Mesenchymal stem cell (in vitro differentiated cells and primary cell): ENCODE measurements at regions not wholly inside any gene's neighbourhood (a gene's known extent, or its start where the extent isn't known, plus 50 kb on each side); places are given as distances from the start of the nearest gene placed in this dataset.

Source experiments
- DNase-seq: peaks from one replicate; pipeline ENCODE4 v3.0.0-alpha.2; 2013
- H2AFZ ChIP-seq: one replicate; pipeline ENCODE4 v1.6.1; 2013; ENCODE audit warnings: low read depth, mild to moderate bottlenecking, control low read depth, inconsistent platforms, low read length, moderate library complexity
- H2AK5ac ChIP-seq: 2 replicates; pipeline ENCODE4 v1.6.1; 2013; ENCODE audit warnings: low read length, moderate library complexity, mild to moderate bottlenecking, inconsistent platforms; ENCODE audit not compliant: severe bottlenecking
- H2BK120ac ChIP-seq: one replicate; pipeline ENCODE4 v1.6.1; 2013; ENCODE audit warnings: low read depth, mild to moderate bottlenecking, inconsistent platforms, low read length, moderate library complexity
- H2BK12ac ChIP-seq, 2 experiments: one replicate each; pipeline ENCODE4 v1.6.1; 2013; ENCODE audit warnings: inconsistent platforms in 2 of 2, low read length in 2 of 2, mild to moderate bottlenecking in 2 of 2, moderate library complexity in 2 of 2, control low read depth in 1 of 2
- H2BK15ac ChIP-seq: one replicate; pipeline ENCODE4 v1.6.1; 2013; ENCODE audit warnings: mild to moderate bottlenecking, low read depth, inconsistent platforms; ENCODE audit not compliant: poor library complexity, severe bottlenecking
- H2BK5ac ChIP-seq: 2 replicates; pipeline ENCODE4 v1.6.1; 2013; ENCODE audit warnings: low read depth, mild to moderate bottlenecking, low read length, control low read depth, inconsistent platforms; ENCODE audit not compliant: poor library complexity, severe bottlenecking
- H3K14ac ChIP-seq, 2 experiments: one replicate each; pipeline ENCODE4 v1.6.1; 2013; ENCODE audit warnings: inconsistent platforms in 2 of 2, low read length in 2 of 2, control low read depth in 1 of 2, mild to moderate bottlenecking in 1 of 2, moderate library complexity in 1 of 2
- H3K18ac ChIP-seq, 2 experiments: one replicate each; pipeline ENCODE4 v1.6.1; 2013; ENCODE audit warnings: inconsistent platforms in 2 of 2, low read length in 2 of 2, control low read depth in 1 of 2, low read depth in 1 of 2, mild to moderate bottlenecking in 1 of 2
- H3K23ac ChIP-seq, 2 experiments: one replicate each; pipeline ENCODE4 v1.6.1; 2013; ENCODE audit warnings: inconsistent platforms in 2 of 2, low read length in 2 of 2, mild to moderate bottlenecking in 2 of 2, moderate library complexity in 2 of 2, control low read depth in 1 of 2
- H3K27ac ChIP-seq: 2 replicates; pipeline ENCODE4 v1.5.1; 2013; ENCODE audit warnings: mild to moderate bottlenecking, moderate library complexity, low read length, control low read depth, inconsistent platforms; ENCODE audit not compliant: poor library complexity, severe bottlenecking
- H3K27me3 ChIP-seq, 2 experiments: 2 replicates each; pipeline versions ENCODE4 v1.6.1 to v1.7.0; 2013; ENCODE audit warnings: low read length in 2 of 2, mild to moderate bottlenecking in 2 of 2, moderate library complexity in 2 of 2, control low read depth in 1 of 2, inconsistent platforms in 1 of 2; ENCODE audit not compliant: control insufficient read depth in 1 of 2, insufficient read depth in 1 of 2
- H3K36me3 ChIP-seq, 2 experiments: 2 replicates each; pipeline versions ENCODE4 v1.6.1 to v1.7.0; 2013; ENCODE audit warnings: low read length in 2 of 2, control low read depth in 1 of 2, inconsistent platforms in 1 of 2, low read depth in 1 of 2, mild to moderate bottlenecking in 1 of 2; ENCODE audit not compliant: insufficient read depth in 2 of 2, control insufficient read depth in 1 of 2
- H3K4ac ChIP-seq, 2 experiments: one replicate each; pipeline ENCODE4 v1.6.1; 2013; ENCODE audit warnings: inconsistent platforms in 2 of 2, low read length in 2 of 2, mild to moderate bottlenecking in 2 of 2, moderate library complexity in 2 of 2, control low read depth in 1 of 2, low read depth in 1 of 2
- H3K4me1 ChIP-seq: 2 replicates; pipeline ENCODE4 v1.6.1; 2013; ENCODE audit warnings: low read depth, low read length, control low read depth; ENCODE audit not compliant: control insufficient read depth, insufficient read depth
- H3K4me2 ChIP-seq: 2 replicates; pipeline ENCODE4 v1.6.1; 2013; ENCODE audit warnings: low read length, mild to moderate bottlenecking, inconsistent platforms; ENCODE audit not compliant: poor library complexity, severe bottlenecking
- H3K4me3 ChIP-seq, 2 experiments: 2 replicates each; pipeline versions ENCODE4 v1.5.1 to v1.7.0; 2013; ENCODE audit warnings: low read length in 2 of 2, mild to moderate bottlenecking in 2 of 2, control low read depth in 1 of 2, low read depth in 1 of 2; ENCODE audit not compliant: insufficient read depth in 1 of 2
- H3K79me1 ChIP-seq: replicated peaks from 2 replicates; pipeline ENCODE4 v1.6.1; 2013; ENCODE audit warnings: mild to moderate bottlenecking, control low read depth, low read length, inconsistent platforms; ENCODE audit not compliant: poor library complexity, severe bottlenecking
- H3K9ac ChIP-seq: 2 replicates; pipeline ENCODE4 v1.7.0; 2013; ENCODE audit warnings: mild to moderate bottlenecking, low read length, moderate library complexity
- H3K9me3 ChIP-seq: 2 replicates; pipeline ENCODE4 v1.7.0; 2013; ENCODE audit warnings: mild to moderate bottlenecking, low read length; ENCODE audit not compliant: control insufficient read depth
- H4K8ac ChIP-seq: one replicate; pipeline ENCODE4 v1.6.1; 2013; ENCODE audit warnings: inconsistent platforms, mild to moderate bottlenecking, low read length, moderate library complexity
- H4K91ac ChIP-seq: one replicate; pipeline ENCODE4 v1.6.1; 2013; ENCODE audit warnings: mild to moderate bottlenecking, low read length, inconsistent platforms
- WGBS: methylation state at CpG from one replicate; pipeline ENCODE4 v1.1.7; 2013; ENCODE audit warnings: mixed read lengths; 5-methylcytosine and 5-hydroxymethylcytosine counted together

GRCh38 chr11:95466416-95466815 is 235.4 kb upstream of the SESN3 start:
- Histone ChIP-seq H3K4ac (no peak overlapping the region), H3K4me1 (peaks cover 2% of the 10 kb centered on the region), H2BK15ac (no peak overlapping the region), H2BK5ac (no peak overlapping the region), H3K14ac (no peak overlapping the region), H2AK5ac (no peak overlapping the region), H2AFZ (no peak overlapping the region), H4K91ac (no peak overlapping the region), H4K8ac (no peak overlapping the region), H3K23ac (no peak overlapping the region), H3K27ac (no peak overlapping the region), H3K9ac (no peak overlapping the region), H3K27me3 (no peaks in the 10 kb centered on the region), H3K4me2 (no peak overlapping the region), H2BK120ac (no peak overlapping the region), H3K4me3 (no peak overlapping the region), H3K9me3 (no peaks in the 10 kb centered on the region), H3K18ac (no peak overlapping the region), H3K36me3 (no peaks in the 10 kb centered on the region), H3K79me1 (no peaks in the 10 kb centered on the region), H2BK12ac (no peak overlapping the region)
- no peak for DNase-seq

- no peak overlapping the region for H3K4me3 ChIP-seq
- H4K91ac ChIP-seq, result no peak overlapping the region
- H2AFZ ChIP-seq, result no peak overlapping the region
- no peak overlapping the region for H4K8ac ChIP-seq
- no peak overlapping the region for H3K14ac ChIP-seq
- H2BK12ac ChIP-seq, result no peak overlapping the region
- no peaks in the 10 kb centered on the region for H3K79me1 ChIP-seq
- no peaks in the 10 kb centered on the region for H3K27me3 ChIP-seq
- no peak overlapping the region for H2BK120ac ChIP-seq
- H3K9ac ChIP-seq, result no peak overlapping the region
- H3K36me3 ChIP-seq, result no peaks in the 10 kb centered on the region
- H3K4me2 ChIP-seq, result no peak overlapping the region
- no peak overlapping the region for H2BK15ac ChIP-seq
- H3K23ac ChIP-seq, result no peak overlapping the region
- H3K4ac ChIP-seq, result no peak overlapping the region
- H3K27ac ChIP-seq, result no peak overlapping the region
- WGBS, result 76% methylated on average over 7 of the region's 7 CpGs
- no peak for DNase-seq
- H3K18ac ChIP-seq, result no peak overlapping the region
- no peaks in the 10 kb centered on the region for H3K9me3 ChIP-seq
- H3K4me1 ChIP-seq, result peaks cover 2% of the 10 kb centered on the region
- H2AK5ac ChIP-seq, result no peak overlapping the region
- H2BK5ac ChIP-seq, result no peak overlapping the region
Observed at GRCh38 chr11:95465887-95466286, 234.9 kb upstream of the SESN3 start.

DNA sequence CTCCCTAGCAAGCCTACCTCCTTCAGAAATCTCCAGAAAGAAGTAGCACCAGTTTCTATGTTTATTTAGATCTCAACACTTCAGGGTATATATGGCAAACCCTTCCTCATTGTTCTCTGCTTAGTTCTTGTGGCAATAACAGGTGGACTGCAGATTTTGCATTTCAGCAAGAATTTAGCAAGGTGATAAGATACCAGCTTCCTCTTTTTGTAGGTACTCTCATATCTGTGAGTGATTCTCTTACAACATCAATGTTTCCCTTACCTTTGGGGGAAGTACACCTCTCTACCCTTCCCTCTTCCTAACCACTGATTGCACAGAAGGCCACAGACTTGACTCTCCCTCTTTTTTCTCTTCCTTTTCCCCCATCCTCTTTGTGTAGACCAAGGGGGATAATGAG is 230.9 kb upstream of the SESN3 start:
- H3K4me3 ChIP-seq, result no peak overlapping the region
- peaks cover 2% of the 10 kb centered on the region for H3K4me1 ChIP-seq
- H2BK5ac ChIP-seq, result no peak overlapping the region
- no peaks in the 10 kb centered on the region for H3K79me1 ChIP-seq
- no peak overlapping the region for H3K23ac ChIP-seq
- no peak for DNase-seq
- no peak overlapping the region for H3K14ac ChIP-seq
- H3K4ac ChIP-seq, result no peak overlapping the region
- H4K8ac ChIP-seq, result no peak overlapping the region
- no peak overlapping the region for H3K27ac ChIP-seq
- no peak overlapping the region for H2BK120ac ChIP-seq
- H3K9me3 ChIP-seq, result no peaks in the 10 kb centered on the region
- H3K9ac ChIP-seq, result no peak overlapping the region
- H2BK12ac ChIP-seq, result no peak overlapping the region
- no peak overlapping the region for H3K18ac ChIP-seq
- no peak overlapping the region for H2AK5ac ChIP-seq
- H3K36me3 ChIP-seq, result no peaks in the 10 kb centered on the region
- no peak overlapping the region for H4K91ac ChIP-seq
- no peak overlapping the region for H2BK15ac ChIP-seq
- no peaks in the 10 kb centered on the region for H3K27me3 ChIP-seq
- H3K4me2 ChIP-seq, result no peak overlapping the region
- no peak overlapping the region for H2AFZ ChIP-seq

DNA sequence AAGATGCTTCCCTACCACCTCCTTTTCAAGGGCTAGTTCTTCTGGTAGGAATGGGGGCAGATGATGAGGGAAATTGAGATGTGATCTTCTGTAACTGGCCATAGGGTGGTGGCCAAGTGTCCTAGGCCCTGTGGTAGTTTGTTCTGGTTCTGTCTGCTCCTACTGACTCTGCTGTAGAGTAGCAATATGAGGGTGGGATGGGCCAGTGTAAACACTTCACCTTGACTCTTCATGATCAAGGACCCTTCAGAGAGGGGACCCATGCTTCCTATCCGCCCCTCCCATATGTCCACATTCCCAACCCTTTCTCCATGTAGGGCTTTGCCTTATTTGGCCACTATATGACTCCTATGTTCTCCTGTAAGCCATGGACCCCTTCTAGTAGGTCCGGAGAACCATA is 230.3 kb upstream of the SESN3 start:
- no peak overlapping the region for H2BK15ac ChIP-seq
- H3K4me1 ChIP-seq, result peaks cover 2% of the 10 kb centered on the region
- no peak for DNase-seq
- H3K79me1 ChIP-seq, result no peaks in the 10 kb centered on the region
- no peak overlapping the region for H3K23ac ChIP-seq
- H2BK12ac ChIP-seq, result no peak overlapping the region
- no peak overlapping the region for H4K8ac ChIP-seq
- H3K4ac ChIP-seq, result no peak overlapping the region
- H3K9me3 ChIP-seq, result no peaks in the 10 kb centered on the region
- H3K4me2 ChIP-seq, result no peak overlapping the region
- no peak overlapping the region for H2AFZ ChIP-seq
- no peak overlapping the region for H4K91ac ChIP-seq
- no peak overlapping the region for H3K14ac ChIP-seq
- H2BK120ac ChIP-seq, result no peak overlapping the region
- no peak overlapping the region for H2AK5ac ChIP-seq
- no peak overlapping the region for H3K4me3 ChIP-seq
- no peak overlapping the region for H2BK5ac ChIP-seq
- H3K27me3 ChIP-seq, result no peaks in the 10 kb centered on the region
- no peak overlapping the region for H3K18ac ChIP-seq
- WGBS, result 88% methylated on average over 2 of the region's 2 CpGs
- no peak overlapping the region for H3K9ac ChIP-seq
- H3K27ac ChIP-seq, result no peak overlapping the region
- H3K36me3 ChIP-seq, result no peaks in the 10 kb centered on the region
